ENCODE measurements at regions not wholly inside any gene's neighbourhood (a gene's known extent, or its start where the extent isn't known, plus 50 kb on each side); places are given as distances from the start of the nearest gene placed in this dataset.

GRCh38 chr4:124884316-124884715, 171.8 kb upstream of the ANKRD50 start:
- TF ChIP-seq CTCF (IDR thresholded peaks at IDR 0.05; ENCODE audit: low read depth, low read length, poor library complexity, severe bottlenecking) (no peak), EZH2phosphoT487 (IDR thresholded peaks at IDR 0.05; ENCODE audit: borderline replicate concordance, low read length) (no peak)

Data from DOHH2 (cell line).